Esophagus squamous epithelium (tissue), 4 donors: ENCODE measurements at regions not wholly inside any gene's neighbourhood (a gene's known extent, or its start where the extent isn't known, plus 50 kb on each side); places are given as distances from the start of the nearest gene placed in this dataset.

Source experiments
- CTCF ChIP-seq, 6 experiments: fragments of 450-650 bp in 4 of 6; fragments of 200-600 bp in 2 of 6; sonication (generic) in 2 of 6; IDR thresholded peaks; one replicate each; pipeline ENCODE4 v1.5.1; 2016 to 2019; ENCODE audit warnings: antibody characterized with exemption in 6 of 6, mild to moderate bottlenecking in 4 of 6, moderate library complexity in 4 of 6
- POLR2A ChIP-seq, 4 donors: fragments of 450-650 bp; IDR thresholded peaks; one replicate each; pipeline ENCODE4 v1.6.1; 2017; ENCODE audit warnings: antibody characterized with exemption in 4 of 4, mild to moderate bottlenecking in 4 of 4, moderate library complexity in 3 of 4

- TF ChIP-seq CTCF (IDR thresholded peaks at IDR 0.05), result no peak
- no peak for TF ChIP-seq POLR2A (IDR thresholded peaks at IDR 0.05)
These were observed 265.2 kb downstream of the CD83 start for GRCh38 chr6:14382678-14383236.
